ENCODE measurements at regions not wholly inside any gene's neighbourhood (a gene's known extent, or its start where the extent isn't known, plus 50 kb on each side); places are given as distances from the start of the nearest gene placed in this dataset.
"Not testable (repeated sequence)": the region's sequence is repeated elsewhere in the genome, so short reads cannot be mapped to it uniquely, and the experiment has no call there.

DNA sequence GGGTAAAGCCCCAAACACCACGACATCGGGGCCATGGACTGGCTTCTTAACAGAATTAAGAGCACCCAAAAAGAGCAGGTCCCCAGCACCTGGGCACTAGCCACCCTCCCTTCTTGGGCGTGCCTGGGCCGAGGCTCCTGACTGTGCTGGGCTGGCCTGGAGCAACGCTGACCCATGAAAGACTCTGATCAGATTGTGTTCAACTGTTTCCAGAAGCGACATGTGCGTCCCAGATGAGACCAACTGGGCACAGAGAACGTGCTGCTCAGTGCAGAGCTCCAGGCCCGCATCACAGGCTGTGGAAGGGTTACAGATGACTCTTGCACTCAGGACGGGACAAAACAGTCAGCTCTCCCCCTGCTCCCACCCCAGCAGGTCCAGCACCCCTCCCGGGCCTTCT, 100.7 kb downstream of the KCNJ12 start (continued):
- TF ChIP-seq, protein P1, sequence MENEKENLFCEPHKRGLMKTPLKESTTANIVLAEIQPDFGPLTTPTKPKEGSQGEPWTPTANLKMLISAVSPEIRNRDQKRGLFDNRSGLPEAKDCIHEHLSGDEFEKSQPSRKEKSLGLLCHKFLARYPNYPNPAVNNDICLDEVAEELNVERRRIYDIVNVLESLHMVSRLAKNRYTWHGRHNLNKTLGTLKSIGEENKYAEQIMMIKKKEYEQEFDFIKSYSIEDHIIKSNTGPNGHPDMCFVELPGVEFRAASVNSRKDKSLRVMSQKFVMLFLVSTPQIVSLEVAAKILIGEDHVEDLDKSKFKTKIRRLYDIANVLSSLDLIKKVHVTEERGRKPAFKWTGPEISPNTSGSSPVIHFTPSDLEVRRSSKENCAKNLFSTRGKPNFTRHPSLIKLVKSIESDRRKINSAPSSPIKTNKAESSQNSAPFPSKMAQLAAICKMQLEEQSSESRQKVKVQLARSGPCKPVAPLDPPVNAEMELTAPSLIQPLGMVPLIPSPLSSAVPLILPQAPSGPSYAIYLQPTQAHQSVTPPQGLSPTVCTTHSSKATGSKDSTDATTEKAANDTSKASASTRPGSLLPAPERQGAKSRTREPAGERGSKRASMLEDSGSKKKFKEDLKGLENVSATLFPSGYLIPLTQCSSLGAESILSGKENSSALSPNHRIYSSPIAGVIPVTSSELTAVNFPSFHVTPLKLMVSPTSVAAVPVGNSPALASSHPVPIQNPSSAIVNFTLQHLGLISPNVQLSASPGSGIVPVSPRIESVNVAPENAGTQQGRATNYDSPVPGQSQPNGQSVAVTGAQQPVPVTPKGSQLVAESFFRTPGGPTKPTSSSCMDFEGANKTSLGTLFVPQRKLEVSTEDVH (IDR thresholded peaks at IDR 0.05; ENCODE audit: low read depth, partially characterized antibody), result no peak
- no peak for TF ChIP-seq MEF2A (IDR thresholded peaks at IDR 0.05; ENCODE audit: insufficient read depth, low read depth, low read length)
- no peak for TF ChIP-seq SREBF1 (IDR thresholded peaks at IDR 0.05; ENCODE audit: low read length)

DNA sequence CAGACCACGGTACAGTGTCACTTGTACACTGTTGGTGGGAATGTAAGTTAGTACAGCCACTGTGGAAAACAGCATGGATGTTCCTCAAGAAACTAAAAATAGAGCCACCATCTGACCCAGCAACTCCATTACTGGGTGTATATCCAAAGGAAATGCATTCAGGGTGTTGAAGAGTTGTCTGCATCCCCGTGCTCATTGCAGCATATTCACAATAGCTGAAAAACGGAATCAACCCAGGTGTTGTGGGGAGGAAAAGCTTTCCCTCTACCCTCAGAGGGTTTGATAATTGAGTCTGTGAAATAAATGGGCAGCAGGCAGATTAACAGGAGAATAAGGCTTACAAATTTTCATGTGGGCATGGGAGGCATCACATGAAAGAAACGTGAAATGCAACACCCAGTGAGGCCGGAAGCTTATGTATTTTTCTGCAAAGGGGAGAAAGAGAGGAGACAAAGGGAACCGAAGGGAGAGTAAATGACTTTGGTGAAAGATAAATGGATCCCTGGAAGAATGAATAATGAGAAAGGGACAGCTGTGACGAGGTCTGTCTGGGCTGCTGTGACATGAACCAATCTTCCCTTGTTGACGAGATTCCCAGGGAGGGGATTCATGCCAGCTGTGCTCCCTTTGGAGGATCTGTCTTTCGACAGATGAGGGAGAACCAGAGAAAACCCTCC, 106.2 kb downstream of the KCNJ12 start:
- ChIA-PET POLR2A (no interaction called here), SMC1A (ENCODE audit: uncharacterized antibody, unreplicated experiment) (no interaction called here), CTCF (no interaction called here), RAD21 (ENCODE audit: unreplicated experiment) (no interaction called here)
- Histone ChIP-seq H3K9ac (ENCODE audit: control insufficient read depth, insufficient read depth, low read length) (no peak overlapping the region), H3K4me2 (ENCODE audit: control insufficient read depth, insufficient read depth) (no peak overlapping the region), H3K36me3 (ENCODE audit: control insufficient read depth in 2 of 2, insufficient read depth in 2 of 2, low read length in 1 of 2) (no peaks in the 10 kb centered on the region), H3K9me3 (replicated peaks; ENCODE audit: control insufficient read depth, insufficient read depth, low read length) (no peaks in the 10 kb centered on the region; the same call in 2 of the 3 replicates), H4K20me1 (ENCODE audit: control insufficient read depth, insufficient read depth) (no peaks in the 10 kb centered on the region), H3K27ac (ENCODE audit: control insufficient read depth, insufficient read depth) (no peak overlapping the region), H3K4me1 (ENCODE audit: control insufficient read depth, insufficient read depth, low read length) (no peaks in the 10 kb centered on the region), H3K27me3 (replicated peaks in 1 of 2; ENCODE audit: control insufficient read depth in 2 of 2, insufficient read depth in 2 of 2, low read length in 1 of 2) (no peaks in the 10 kb centered on the region), H2AFZ (ENCODE audit: control insufficient read depth, low read depth, low read length) (no peak overlapping the region), H3K4me3 (no peak overlapping the region), H3K79me2 (ENCODE audit: control insufficient read depth, insufficient read depth, low read length) (no peaks in the 10 kb centered on the region)
- intact Hi-C loops (cut with micrococcal nuclease; ENCODE audit: unreplicated experiment) (no loop called here), in situ Hi-C loops (cut with MboI) (loop anchor here (25.0 kb wide), 1 partner anchor 520 kb away; no protein-coding TSS in a partner anchor)
- ATAC-seq (no peak), DNase-seq (ENCODE audit: low read depth, low spot score) (no peak), FAIRE-seq (no peak)
- TF ChIP-seq STAT3 (IDR thresholded peaks at IDR 0.05; ENCODE audit: low read depth, low read length) (no peak), ZNF217 (IDR thresholded peaks at IDR 0.05) (no peak), TCF12 (IDR thresholded peaks at IDR 0.05; ENCODE audit: low read depth, low read length) (no peak)
- BruUV-seq (replicated peaks), result no TSS peak
- WGBS (ENCODE audit: insufficient coverage, insufficient replicate concordance, low lambda C conversion rate, missing lambda C conversion rate), result 3% methylated on average over 9 of the region's 9 CpGs

DNA sequence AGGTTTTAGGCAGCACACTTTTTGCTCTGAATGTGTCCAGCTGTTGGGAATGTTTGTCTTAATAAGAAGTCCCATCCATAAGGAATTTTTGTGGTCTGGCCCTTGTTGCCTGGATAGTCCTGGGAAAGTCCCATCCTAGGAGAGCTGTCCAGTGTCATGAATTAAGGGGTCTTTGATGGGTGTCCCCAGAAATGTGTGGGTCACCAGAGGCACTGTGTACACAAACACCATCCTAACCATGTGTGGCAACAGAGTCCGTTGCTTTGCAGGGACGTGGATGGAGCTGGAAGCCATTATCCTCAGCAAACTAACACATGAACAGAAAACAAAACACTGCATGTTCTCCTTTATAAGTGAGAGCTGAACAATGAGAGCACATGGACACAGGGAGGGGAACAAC, 111.9 kb downstream of the KCNJ12 start:
- H2AFZ ChIP-seq (ENCODE audit: control insufficient read depth, low read depth, low read length); H3K27ac ChIP-seq (ENCODE audit: control insufficient read depth, insufficient read depth); DNase-seq (ENCODE audit: low read depth, low spot score); H3K27me3 ChIP-seq (replicated peaks in 1 of 2; ENCODE audit: control insufficient read depth in 2 of 2, insufficient read depth in 2 of 2, low read length in 1 of 2); H3K4me3 ChIP-seq; H3K79me2 ChIP-seq (ENCODE audit: control insufficient read depth, insufficient read depth, low read length); CTCF ChIA-PET; BruUV-seq (replicated peaks); RAD21 ChIA-PET (ENCODE audit: unreplicated experiment); H3K4me1 ChIP-seq (ENCODE audit: control insufficient read depth, insufficient read depth, low read length); H3K9ac ChIP-seq (ENCODE audit: control insufficient read depth, insufficient read depth, low read length); H4K20me1 ChIP-seq (ENCODE audit: control insufficient read depth, insufficient read depth); intact Hi-C loops (cut with micrococcal nuclease; ENCODE audit: unreplicated experiment); SMC1A ChIA-PET (ENCODE audit: uncharacterized antibody, unreplicated experiment); FAIRE-seq; POLR2A ChIA-PET; H3K36me3 ChIP-seq (ENCODE audit: control insufficient read depth in 2 of 2, insufficient read depth in 2 of 2, low read length in 1 of 2); H3K4me2 ChIP-seq (ENCODE audit: control insufficient read depth, insufficient read depth); H3K9me3 ChIP-seq (replicated peaks; ENCODE audit: control insufficient read depth, insufficient read depth, low read length); ATAC-seq: not testable (repeated sequence)
- WGBS (ENCODE audit: insufficient coverage, insufficient replicate concordance, low lambda C conversion rate, missing lambda C conversion rate), result 4% methylated on average over 2 of the region's 2 CpGs
- in situ Hi-C loops (cut with MboI), result loop anchor here (25.0 kb wide), 1 partner anchor 526 kb away; no protein-coding TSS in a partner anchor
